ENCODE measurements at regions not wholly inside any gene's neighbourhood (a gene's known extent, or its start where the extent isn't known, plus 50 kb on each side); places are given as distances from the start of the nearest gene placed in this dataset.

GRCh38 chr13:44887515-44887914, 101.8 kb downstream of the NUFIP1 start:
- DNase-seq (ENCODE audit: extremely low read depth, low read depth), result no peak
- no peak for TF ChIP-seq CTCF (IDR thresholded peaks at IDR 0.05; ENCODE audit: low read depth, low read length, missing control alignments)
- H3K4me3 ChIP-seq (replicated peaks; ENCODE audit: low read depth, low read length), result no peak overlapping the region

- no peak overlapping the region for H3K4me3 ChIP-seq (replicated peaks; ENCODE audit: low read depth, low read length)
- peak; percentile 40 for DNase-seq (ENCODE audit: extremely low read depth, low read depth)
- TF ChIP-seq CTCF (IDR thresholded peaks at IDR 0.05; ENCODE audit: low read depth, low read length, missing control alignments), result no peak
These were observed 105.1 kb downstream of the NUFIP1 start for GRCh38 chr13:44884076-44884729.

GRCh38 chr13:44879452-44880058, 109.7 kb downstream of the NUFIP1 start:
- no peak for DNase-seq (ENCODE audit: extremely low read depth, low read depth)
- no peak overlapping the region for H3K4me3 ChIP-seq (replicated peaks; ENCODE audit: low read depth, low read length)
- TF ChIP-seq CTCF (IDR thresholded peaks at IDR 0.05; ENCODE audit: low read depth, low read length, missing control alignments), result peak; percentile 57

GRCh38 chr13:44876782-44877324, 112.4 kb downstream of the NUFIP1 start:
- TF ChIP-seq CTCF (IDR thresholded peaks at IDR 0.05; ENCODE audit: low read depth, low read length, missing control alignments), result peak; percentile 53
- no peak for DNase-seq (ENCODE audit: extremely low read depth, low read depth)
- H3K4me3 ChIP-seq (replicated peaks; ENCODE audit: low read depth, low read length), result no peak overlapping the region

- peak; percentile 42 for DNase-seq (ENCODE audit: extremely low read depth, low read depth)
- no peak for TF ChIP-seq CTCF (IDR thresholded peaks at IDR 0.05; ENCODE audit: low read depth, low read length, missing control alignments)
- no peak overlapping the region for H3K4me3 ChIP-seq (replicated peaks; ENCODE audit: low read depth, low read length)
These were observed 114.2 kb downstream of the NUFIP1 start for GRCh38 chr13:44874886-44875630.

- no peak for TF ChIP-seq CTCF (IDR thresholded peaks at IDR 0.05; ENCODE audit: low read depth, low read length, missing control alignments)
- no peak for DNase-seq (ENCODE audit: extremely low read depth, low read depth)
- H3K4me3 ChIP-seq (replicated peaks; ENCODE audit: low read depth, low read length), result no peak overlapping the region
These were observed 115.1 kb downstream of the NUFIP1 start for GRCh38 chr13:44874176-44874575.
